Kidney (tissue), 13 donors: ENCODE measurements at regions not wholly inside any gene's neighbourhood (a gene's known extent, or its start where the extent isn't known, plus 50 kb on each side); places are given as distances from the start of the nearest gene placed in this dataset.

Experiments used
- DNase-seq, 5 donors: peaks; one replicate each; pipeline ENCODE4 v3.0.0-alpha.2; 2013 to 2020
- FAIRE-seq: peaks from 2 replicates; lab custom pipeline; 2012; peaks lifted over from hg19 to GRCh38; lab: Jason Lieb, UNC
- H3K27ac ChIP-seq, 2 donors: one replicate each; pipeline ENCODE4 v1.7.0; 2013; ENCODE audit warnings: low read depth in 2 of 2, low read length in 2 of 2, inconsistent platforms in 1 of 2
- H3K27me3 ChIP-seq: one replicate; pipeline ENCODE4 v1.7.1; 2013; ENCODE audit warnings: low read length, inconsistent platforms; ENCODE audit not compliant: control insufficient read depth, insufficient read depth
- H3K36me3 ChIP-seq, 3 donors: one replicate each; pipeline versions ENCODE4 v1.7.0 to v1.7.1; 2013; ENCODE audit warnings: low read length in 3 of 3, control low read depth in 1 of 3, inconsistent platforms in 1 of 3; ENCODE audit not compliant: insufficient read depth in 3 of 3, control insufficient read depth in 2 of 3
- H3K4me1 ChIP-seq, 3 donors: one replicate each; pipeline versions ENCODE4 v1.7.0 to v1.7.1; 2013; ENCODE audit warnings: low read length in 3 of 3, inconsistent platforms in 1 of 3, low read depth in 1 of 3; ENCODE audit not compliant: control insufficient read depth in 2 of 3, insufficient read depth in 2 of 3
- H3K4me3 ChIP-seq, 3 donors: one replicate each; pipeline versions ENCODE4 v1.7.0 to v1.8.1; 2013; ENCODE audit warnings: low read length in 3 of 3, control low read depth in 1 of 3, inconsistent platforms in 1 of 3
- H3K9ac ChIP-seq, 3 donors: one replicate each; pipeline versions ENCODE4 v1.7.0 to v1.7.1; 2013; ENCODE audit warnings: low read length in 3 of 3, control low read depth in 1 of 3, inconsistent platforms in 1 of 3
- H3K9me3 ChIP-seq, 3 donors: one replicate each; pipeline versions ENCODE4 v1.7.0 to v1.7.1; 2013; ENCODE audit warnings: low read length in 3 of 3, control low read depth in 1 of 3, inconsistent platforms in 1 of 3; ENCODE audit not compliant: control insufficient read depth in 2 of 3, insufficient read depth in 1 of 3
- CTCF ChIP-seq: IDR thresholded peaks from 3 replicates; pipeline ENCODE4 v1.5.1; 2012; ENCODE audit warnings: mild to moderate bottlenecking, moderate library complexity, borderline replicate concordance; ENCODE audit not compliant: insufficient read depth; ENCODE audit errors: extremely low read depth
- intact Hi-C: fragments of 100-400 bp; cut with DNase I; formaldehyde crosslinking; loops from one replicate; pipeline ENCODE4 v1.11.1; 2022
- donor health status: control.
- donor health status: control.
- donor health status: control.
- donor health status: control.
- donor health status: control.
- donor health status: DM: yes; HTN: yes; CAD: no.
- donor health status: Normal renal cell carcinoma (clear cell type).

GRCh38 chr13:104143760-104144416, 1077.7 kb upstream of the SLC10A2 start:
- Histone ChIP-seq H3K4me3 (no peak overlapping the region), H3K36me3 (no peaks in the 10 kb centered on the region), H3K9me3 (no peaks in the 10 kb centered on the region), H3K9ac (no peak overlapping the region), H3K27me3 (no peaks in the 10 kb centered on the region), H3K27ac (no peak overlapping the region), H3K4me1 (no peaks in the 10 kb centered on the region)
- TF ChIP-seq CTCF, result no peak
- DNase-seq (peak in 3 of 5 donors; percentile 42 to 62 (median 56)), FAIRE-seq (no peak)
- intact Hi-C loops, result no loop called here

DNA sequence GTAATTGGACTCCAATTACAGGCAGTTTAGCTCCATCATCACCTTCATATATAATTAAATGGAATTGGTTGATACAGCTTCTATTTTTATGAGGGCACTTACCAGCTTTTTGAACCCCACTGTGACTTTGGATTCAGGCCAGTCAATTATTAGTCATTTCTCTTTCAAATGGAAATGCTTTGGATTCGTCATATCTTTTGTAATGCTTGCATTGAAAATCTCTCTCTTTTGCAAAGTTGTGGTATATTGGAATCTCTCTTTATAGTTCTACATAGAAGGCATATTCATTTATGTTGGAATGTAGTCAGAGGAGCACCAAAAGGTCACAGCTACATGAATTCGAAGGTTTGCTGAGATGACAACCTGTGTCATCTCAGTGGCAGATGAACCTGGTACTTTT, 1074.3 kb upstream of the SLC10A2 start:
- Histone ChIP-seq H3K4me1 (no peaks in the 10 kb centered on the region), H3K9ac (no peak overlapping the region), H3K27ac (no peak overlapping the region), H3K36me3 (no peaks in the 10 kb centered on the region), H3K9me3 (no peaks in the 10 kb centered on the region), H3K27me3 (no peaks in the 10 kb centered on the region), H3K4me3 (no peak overlapping the region)
- DNase-seq (no peak), FAIRE-seq (no peak)
- no peak for TF ChIP-seq CTCF
- intact Hi-C loops, result no loop called here

DNA sequence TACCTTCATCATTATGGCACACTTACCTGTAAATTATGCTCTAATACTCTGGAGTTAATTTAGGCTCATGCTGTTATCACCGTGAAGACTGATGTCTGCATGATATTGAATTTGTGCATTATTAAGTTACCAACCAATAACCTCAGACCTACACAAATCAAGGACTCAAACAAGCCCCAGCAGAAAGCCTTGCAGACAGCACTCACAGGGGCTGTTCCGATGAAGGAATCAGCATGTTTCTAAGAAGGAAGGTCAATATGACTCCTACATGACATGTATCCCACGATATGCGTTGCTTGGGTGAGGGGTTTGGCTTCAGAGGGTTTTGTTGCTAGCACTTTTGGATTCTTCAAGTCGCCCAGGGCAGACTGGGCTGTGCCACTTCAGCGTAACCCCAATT, 1071.2 kb upstream of the SLC10A2 start:
- DNase-seq (no peak), FAIRE-seq (no peak)
- Histone ChIP-seq H3K9me3 (no peaks in the 10 kb centered on the region), H3K36me3 (no peaks in the 10 kb centered on the region), H3K27me3 (no peaks in the 10 kb centered on the region), H3K4me1 (no peaks in the 10 kb centered on the region), H3K27ac (no peak overlapping the region), H3K9ac (no peak overlapping the region), H3K4me3 (no peak overlapping the region)
- no peak for TF ChIP-seq CTCF
- intact Hi-C loops, result no loop called here

DNA sequence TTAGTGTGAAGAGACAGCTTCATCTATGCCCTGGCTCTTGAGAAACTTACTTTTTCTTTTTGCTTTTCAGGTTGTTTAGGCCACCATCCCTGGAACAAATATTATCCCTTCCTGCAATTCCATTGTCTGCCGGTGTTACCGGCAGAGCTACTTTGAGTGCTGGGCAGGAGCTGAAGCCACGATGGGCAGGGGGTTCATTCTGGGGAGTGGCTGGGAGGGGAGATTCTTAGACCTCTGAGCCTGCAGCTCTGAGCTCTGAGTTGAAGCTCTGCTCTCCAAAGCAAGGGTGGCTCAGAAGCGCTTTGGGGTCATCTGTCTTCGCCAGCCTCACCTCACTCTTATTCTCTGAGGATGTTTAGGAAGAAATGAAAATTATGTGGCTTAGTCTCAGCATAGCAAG, 1066.6 kb upstream of the SLC10A2 start:
- no peak for DNase-seq
- Histone ChIP-seq H3K9ac (no peak overlapping the region), H3K27ac (no peak overlapping the region), H3K36me3 (no peaks in the 10 kb centered on the region), H3K27me3 (no peaks in the 10 kb centered on the region), H3K9me3 (no peaks in the 10 kb centered on the region), H3K4me1 (no peaks in the 10 kb centered on the region), H3K4me3 (no peak overlapping the region)
- FAIRE-seq, result no peak
- intact Hi-C loops, result no loop called here
- TF ChIP-seq CTCF, result no peak
